GM12872 (cell line): ENCODE measurements at regions not wholly inside any gene's neighbourhood (a gene's known extent, or its start where the extent isn't known, plus 50 kb on each side); places are given as distances from the start of the nearest gene placed in this dataset.

Experiments
- TF ChIP-seq, protein P1 (sequence below): IDR thresholded peaks from 3 replicates; pipeline ENCODE4 v1.5.1; 2011; ENCODE audit warnings: low read depth, mild to moderate bottlenecking, low read length, moderate library complexity; ENCODE audit not compliant: insufficient read depth

DNA sequence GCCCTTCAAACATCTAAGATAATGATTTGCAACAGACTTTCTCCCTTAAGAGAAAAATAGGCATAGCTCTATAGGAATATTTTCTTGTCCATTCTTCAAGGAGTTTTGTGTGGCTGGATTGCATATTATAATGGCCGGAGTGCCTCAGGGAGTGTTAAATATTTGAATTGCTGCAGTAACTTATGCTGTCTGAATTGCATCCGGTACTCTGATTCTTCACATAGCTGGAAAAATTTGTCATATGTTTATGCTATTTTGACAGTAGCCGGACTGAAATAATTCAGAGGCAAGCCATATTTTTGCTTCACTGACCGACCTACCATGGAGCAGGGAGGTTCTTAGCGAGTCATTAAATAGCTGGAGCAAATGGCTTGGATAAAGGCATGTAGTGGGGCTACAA lies 621.0 kb downstream of the ACTL7B start:
- TF ChIP-seq, protein P1, sequence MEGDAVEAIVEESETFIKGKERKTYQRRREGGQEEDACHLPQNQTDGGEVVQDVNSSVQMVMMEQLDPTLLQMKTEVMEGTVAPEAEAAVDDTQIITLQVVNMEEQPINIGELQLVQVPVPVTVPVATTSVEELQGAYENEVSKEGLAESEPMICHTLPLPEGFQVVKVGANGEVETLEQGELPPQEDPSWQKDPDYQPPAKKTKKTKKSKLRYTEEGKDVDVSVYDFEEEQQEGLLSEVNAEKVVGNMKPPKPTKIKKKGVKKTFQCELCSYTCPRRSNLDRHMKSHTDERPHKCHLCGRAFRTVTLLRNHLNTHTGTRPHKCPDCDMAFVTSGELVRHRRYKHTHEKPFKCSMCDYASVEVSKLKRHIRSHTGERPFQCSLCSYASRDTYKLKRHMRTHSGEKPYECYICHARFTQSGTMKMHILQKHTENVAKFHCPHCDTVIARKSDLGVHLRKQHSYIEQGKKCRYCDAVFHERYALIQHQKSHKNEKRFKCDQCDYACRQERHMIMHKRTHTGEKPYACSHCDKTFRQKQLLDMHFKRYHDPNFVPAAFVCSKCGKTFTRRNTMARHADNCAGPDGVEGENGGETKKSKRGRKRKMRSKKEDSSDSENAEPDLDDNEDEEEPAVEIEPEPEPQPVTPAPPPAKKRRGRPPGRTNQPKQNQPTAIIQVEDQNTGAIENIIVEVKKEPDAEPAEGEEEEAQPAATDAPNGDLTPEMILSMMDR: no peak

DNA sequence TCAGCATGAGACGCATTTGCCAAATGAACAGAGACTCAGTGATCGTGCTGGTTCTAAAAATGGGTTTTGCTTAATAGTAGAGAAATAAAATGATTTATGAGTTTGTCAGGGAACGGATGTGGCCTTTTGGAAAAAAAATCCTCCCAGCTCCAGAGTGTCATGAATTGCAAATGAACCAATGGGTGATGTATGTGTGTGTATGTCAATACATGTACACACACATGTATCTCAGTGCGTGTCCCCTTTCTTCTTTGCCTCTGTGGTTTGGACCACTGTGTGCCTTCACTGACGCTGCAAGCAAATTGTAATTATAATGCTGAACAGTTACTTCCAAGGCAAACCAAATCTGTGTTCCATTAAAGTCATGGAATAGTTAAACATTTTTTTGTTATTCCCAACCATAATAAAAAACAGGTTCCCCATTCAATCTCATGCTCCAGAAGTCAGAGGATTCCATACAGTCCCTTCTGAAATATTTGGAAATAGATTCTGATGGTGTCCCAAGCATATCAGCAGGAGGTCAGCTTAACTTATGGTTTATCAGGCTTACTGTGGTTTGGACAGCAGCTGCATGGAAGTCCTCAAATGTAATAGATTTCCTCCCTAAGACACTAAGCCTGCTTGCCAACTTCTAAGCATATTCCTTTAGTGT lies 630.5 kb downstream of the ACTL7B start:
- TF ChIP-seq, protein P1: no peak

DNA sequence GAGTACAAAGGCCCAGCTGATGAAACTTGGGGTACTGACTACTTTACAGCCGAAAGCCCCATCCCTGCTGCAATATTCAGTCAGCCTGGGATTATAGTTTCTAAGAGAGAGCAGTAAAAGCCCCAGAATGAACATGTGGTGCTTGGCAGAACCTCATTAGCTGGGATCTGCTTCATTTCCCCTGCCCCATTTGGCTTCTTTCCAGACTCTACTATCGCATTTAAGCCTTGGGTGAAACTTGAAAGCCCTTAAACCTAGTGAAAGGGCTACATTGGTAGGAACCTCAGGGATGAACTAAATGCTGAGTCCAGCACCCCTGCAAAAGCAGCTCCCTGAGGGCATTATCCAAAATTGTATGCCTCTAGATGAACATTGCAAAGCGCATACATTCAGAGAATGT lies 631.1 kb downstream of the ACTL7B start:
- TF ChIP-seq, protein P1: no peak

DNA sequence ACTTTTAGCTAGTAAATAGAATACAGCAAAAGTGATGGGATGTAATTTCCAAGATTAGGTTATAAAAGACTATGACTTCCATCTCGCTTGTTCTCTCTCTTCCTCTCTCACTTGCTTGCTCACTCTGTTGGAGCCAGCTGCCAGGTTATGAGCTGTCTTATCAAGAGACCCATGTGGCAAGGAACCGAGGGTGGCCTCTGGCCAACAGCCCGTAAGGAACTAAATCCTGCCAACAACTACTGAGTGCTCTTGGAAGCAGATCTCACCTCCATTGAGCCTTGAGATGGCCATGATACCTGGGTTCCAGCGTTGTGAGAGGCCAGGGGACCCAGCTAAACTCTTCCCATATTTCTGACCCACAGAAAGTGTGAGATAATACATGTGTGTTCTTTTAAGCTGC lies 636.1 kb downstream of the ACTL7B start:
- TF ChIP-seq, protein P1: no peak

DNA sequence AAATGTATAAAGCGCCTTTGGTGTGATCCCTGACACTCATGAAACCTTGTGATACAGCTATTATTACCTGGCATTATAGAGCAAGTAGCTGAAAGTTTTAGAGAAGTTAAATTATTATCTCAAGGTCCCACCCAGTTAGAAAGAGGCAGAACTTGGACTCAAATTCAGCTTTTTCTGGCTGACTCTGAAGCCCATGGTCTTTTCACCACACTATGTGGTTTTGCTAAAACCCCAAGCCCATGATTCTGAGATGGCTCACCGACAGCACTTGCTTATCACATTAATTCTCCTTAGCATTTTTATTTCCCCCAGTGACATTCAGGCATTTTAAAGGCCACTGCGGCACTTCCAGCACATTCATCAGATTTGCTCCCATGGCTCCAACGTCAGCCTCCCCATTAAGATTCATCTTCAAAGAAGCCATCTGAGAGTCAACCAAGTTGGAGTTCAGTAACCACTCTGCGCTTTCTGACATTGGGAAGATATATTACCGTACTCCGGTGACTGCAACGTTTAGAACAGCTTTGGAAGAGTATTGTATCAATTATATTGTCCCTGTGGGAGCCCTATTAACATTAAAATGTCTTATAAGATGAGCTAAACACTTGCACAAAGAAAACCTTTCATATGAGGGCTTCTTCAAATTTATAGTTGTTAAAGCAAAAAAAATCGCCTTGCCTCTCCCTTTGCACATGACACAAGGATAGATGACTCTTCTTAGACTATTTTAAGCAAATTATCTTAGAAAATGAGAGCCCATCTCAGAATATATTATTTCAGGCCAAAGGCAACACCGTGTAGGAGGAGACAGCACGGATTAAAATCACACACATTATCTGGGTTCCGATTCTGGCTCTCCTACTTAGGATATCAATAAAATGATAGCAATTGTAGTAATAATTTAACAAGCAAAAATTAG lies 638.1 kb downstream of the ACTL7B start:
- TF ChIP-seq, protein P1: no peak

DNA sequence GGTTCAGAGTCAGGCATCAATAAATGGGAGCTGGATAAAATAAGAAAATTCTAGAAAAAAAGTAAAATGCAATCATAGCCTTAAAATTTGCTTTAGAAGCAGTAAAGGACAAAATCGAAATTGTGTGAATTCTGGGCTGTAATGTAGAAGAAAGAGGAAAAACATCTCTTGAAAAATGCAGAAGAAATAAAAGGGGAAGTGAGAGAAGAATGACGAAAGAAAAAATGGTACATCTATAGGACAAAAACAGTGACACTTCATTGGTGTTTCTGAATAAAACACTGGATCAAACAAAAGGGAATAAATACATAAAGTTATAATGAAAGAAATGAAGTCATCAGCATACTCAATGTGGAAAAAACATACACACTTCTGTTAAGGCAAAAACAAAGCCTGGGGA lies 642.3 kb downstream of the ACTL7B start:
- TF ChIP-seq, protein P1: no peak

DNA sequence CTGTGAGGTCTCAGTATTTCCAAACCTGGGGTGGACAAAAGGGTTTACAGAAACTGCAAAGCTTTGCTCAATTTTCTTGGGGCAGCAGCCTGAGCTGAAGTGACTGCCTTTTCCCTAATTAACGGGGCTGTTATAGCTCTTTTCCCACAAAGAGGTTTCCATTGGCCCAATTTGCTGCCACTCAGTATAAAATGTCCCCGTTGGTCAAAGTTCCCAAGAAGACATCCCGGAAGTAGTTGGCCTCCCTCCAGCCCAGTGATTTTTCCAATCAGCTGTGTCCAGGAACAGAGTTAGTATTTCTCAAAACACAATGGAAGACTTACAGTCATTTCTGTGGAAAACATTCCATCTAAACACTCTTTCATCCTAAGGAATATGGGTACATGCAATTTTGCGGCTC lies 643.6 kb downstream of the ACTL7B start:
- TF ChIP-seq, protein P1: no peak
